GM12872 (cell line): ENCODE measurements at regions not wholly inside any gene's neighbourhood (a gene's known extent, or its start where the extent isn't known, plus 50 kb on each side); places are given as distances from the start of the nearest gene placed in this dataset.

Experiments
- CTCF ChIP-seq: IDR thresholded peaks from 3 replicates; pipeline ENCODE4 v1.5.1; 2011; ENCODE audit warnings: low read depth, mild to moderate bottlenecking, low read length, moderate library complexity; ENCODE audit not compliant: insufficient read depth

GRCh38 chr16:17836868-17837602 is 366.3 kb upstream of the XYLT1 start:
- TF ChIP-seq CTCF = no peak

- TF ChIP-seq CTCF = no peak
Observed at GRCh38 chr16:17835118-17835876, 364.5 kb upstream of the XYLT1 start.

- no peak for TF ChIP-seq CTCF
Observed at GRCh38 chr16:17832738-17833137, 362.0 kb upstream of the XYLT1 start.

- TF ChIP-seq CTCF = no peak
Observed at GRCh38 chr16:17831330-17831729, 360.6 kb upstream of the XYLT1 start.

GRCh38 chr16:17830651-17831050 is 359.9 kb upstream of the XYLT1 start:
- TF ChIP-seq CTCF = no peak

- TF ChIP-seq CTCF = no peak
Observed at GRCh38 chr16:17829811-17830210, 359.1 kb upstream of the XYLT1 start.

GRCh38 chr16:17828012-17828411 is 357.3 kb upstream of the XYLT1 start:
- TF ChIP-seq CTCF = no peak
